ENCODE measurements at regions not wholly inside any gene's neighbourhood (a gene's known extent, or its start where the extent isn't known, plus 50 kb on each side); places are given as distances from the start of the nearest gene placed in this dataset.
"Not testable (repeated sequence)": the region's sequence is repeated elsewhere in the genome, so short reads cannot be mapped to it uniquely, and the experiment has no call there.

DNA sequence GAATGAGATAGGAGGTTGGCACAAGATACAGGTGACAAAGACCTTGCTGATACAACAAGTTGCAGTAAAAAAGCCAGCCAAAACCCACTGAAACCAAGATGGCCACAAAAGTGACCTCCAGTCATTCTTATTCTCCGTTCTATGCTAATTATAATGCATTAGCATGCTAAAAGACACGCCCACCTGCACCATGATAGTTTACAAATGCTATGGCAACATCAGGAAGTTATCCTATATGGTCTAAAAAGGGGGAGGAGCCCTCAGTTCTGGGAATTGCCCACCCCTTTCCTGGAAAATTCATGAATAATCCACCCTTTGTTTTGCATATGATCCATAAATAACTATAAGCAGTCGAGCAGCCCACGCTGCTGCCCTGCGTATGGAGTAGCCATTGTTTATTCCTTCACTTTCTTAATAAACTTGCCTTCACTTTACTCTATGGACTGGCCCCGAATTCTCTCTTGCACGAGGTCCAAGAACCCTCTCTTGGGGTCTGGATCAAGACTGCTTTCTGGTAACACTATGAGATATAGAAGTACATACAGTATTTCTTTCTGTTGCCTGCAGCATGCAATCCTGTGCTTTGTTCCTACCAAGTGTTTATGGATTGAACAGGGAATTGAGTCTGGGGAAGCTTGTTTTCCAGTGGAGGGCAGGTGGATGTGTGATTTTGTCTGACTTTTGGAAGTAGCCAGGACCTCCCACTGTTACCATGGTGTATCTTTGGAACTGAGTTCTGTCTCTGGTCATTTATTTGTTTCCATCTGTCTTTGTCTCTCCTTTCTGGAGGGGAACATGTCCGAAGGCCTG lies 72.0 kb upstream of the TGM3 start:
- DNase-seq, result no peak
- Mint-ChIP-seq H3K4me3 (no peak overlapping the region), H3K27ac (no peak overlapping the region), H3K27me3 (peaks cover 19% of the 10 kb centered on the region), H3K4me1 (peaks cover 5% of the 10 kb centered on the region), H3K36me3 (ENCODE audit: low read depth) (no peaks in the 10 kb centered on the region)
- ATAC-seq, result no peak
- no peaks in the 10 kb centered on the region for H3K9me3 ChIP-seq (ENCODE audit: control insufficient read depth, low read length, poor library complexity, severe bottlenecking)

GRCh38 chr20:2224368-2224639 lies 71.5 kb upstream of the TGM3 start:
- H3K27ac Mint-ChIP-seq, result no peak overlapping the region
- no peaks in the 10 kb centered on the region for H3K36me3 Mint-ChIP-seq (ENCODE audit: low read depth)
- no peak for DNase-seq
- H3K4me1 Mint-ChIP-seq, result peaks cover 2% of the 10 kb centered on the region
- H3K27me3 Mint-ChIP-seq, result peaks cover 19% of the 10 kb centered on the region
- H3K9me3 ChIP-seq (ENCODE audit: control insufficient read depth, low read length, poor library complexity, severe bottlenecking), result no peaks in the 10 kb centered on the region
- ATAC-seq, result no peak
- no peak overlapping the region for H3K4me3 Mint-ChIP-seq

- not testable (repeated sequence) for H3K36me3 Mint-ChIP-seq (ENCODE audit: low read depth); H3K27ac Mint-ChIP-seq; H3K4me1 Mint-ChIP-seq; ATAC-seq; H3K4me3 Mint-ChIP-seq; H3K9me3 ChIP-seq (ENCODE audit: control insufficient read depth, low read length, poor library complexity, severe bottlenecking); DNase-seq
- peaks cover 26% of the 10 kb centered on the region for H3K27me3 Mint-ChIP-seq
Measured at GRCh38 chr20:2227285-2227684, 68.5 kb upstream of the TGM3 start.

- Mint-ChIP-seq H3K4me1 (no peaks in the 10 kb centered on the region), H3K27ac (no peak overlapping the region), H3K27me3 (peaks cover 26% of the 10 kb centered on the region), H3K4me3 (peak overlapping the region; percentile 36), H3K36me3 (ENCODE audit: low read depth) (no peaks in the 10 kb centered on the region)
- ATAC-seq, result no peak
- no peak for DNase-seq
- no peaks in the 10 kb centered on the region for H3K9me3 ChIP-seq (ENCODE audit: control insufficient read depth, low read length, poor library complexity, severe bottlenecking)
Measured at GRCh38 chr20:2227861-2228260, 67.9 kb upstream of the TGM3 start.

DNA sequence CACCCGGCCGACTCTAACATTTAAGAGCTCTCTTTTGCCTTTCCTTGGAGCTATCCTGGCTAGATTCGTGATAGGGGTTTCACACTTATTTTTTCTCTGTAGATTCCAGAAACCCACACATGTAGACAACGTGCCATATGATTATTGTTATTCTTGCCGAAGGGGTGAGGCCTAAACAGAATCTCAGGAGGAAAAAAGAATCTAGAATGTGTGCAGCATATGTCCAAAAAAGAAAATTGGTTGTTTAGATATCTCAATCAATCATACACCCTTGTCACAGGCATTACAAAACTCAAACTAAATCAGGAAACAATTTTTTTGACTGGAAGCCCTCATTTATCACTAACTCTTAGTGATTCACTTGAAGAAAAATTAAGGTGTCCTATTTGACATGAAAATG lies 66.9 kb upstream of the TGM3 start:
- H3K36me3 Mint-ChIP-seq (ENCODE audit: low read depth), result no peaks in the 10 kb centered on the region
- H3K4me3 Mint-ChIP-seq, result no peak overlapping the region
- H3K27me3 Mint-ChIP-seq, result peaks cover 24% of the 10 kb centered on the region
- no peaks in the 10 kb centered on the region for H3K4me1 Mint-ChIP-seq
- no peak overlapping the region for H3K27ac Mint-ChIP-seq
- DNase-seq, result no peak
- no peak for ATAC-seq
- no peaks in the 10 kb centered on the region for H3K9me3 ChIP-seq (ENCODE audit: control insufficient read depth, low read length, poor library complexity, severe bottlenecking)

- ATAC-seq (no peak), DNase-seq (no peak)
- no peaks in the 10 kb centered on the region for H3K9me3 ChIP-seq (ENCODE audit: control insufficient read depth, low read length, poor library complexity, severe bottlenecking)
- no peaks in the 10 kb centered on the region for H3K4me1 Mint-ChIP-seq
- H3K27ac Mint-ChIP-seq, result no peak overlapping the region
- H3K4me3 Mint-ChIP-seq, result no peak overlapping the region
- H3K27me3 Mint-ChIP-seq, result peaks cover 13% of the 10 kb centered on the region
- no peaks in the 10 kb centered on the region for H3K36me3 Mint-ChIP-seq (ENCODE audit: low read depth)
Measured at GRCh38 chr20:2230726-2231488, 64.9 kb upstream of the TGM3 start.

GRCh38 chr20:2231701-2232100 lies 64.1 kb upstream of the TGM3 start:
- Mint-ChIP-seq H3K4me1 (no peaks in the 10 kb centered on the region), H3K27me3 (peaks cover 21% of the 10 kb centered on the region), H3K36me3 (ENCODE audit: low read depth) (no peaks in the 10 kb centered on the region), H3K27ac (no peak overlapping the region), H3K4me3 (no peak overlapping the region)
- ATAC-seq, result no peak
- DNase-seq, result no peak
- no peaks in the 10 kb centered on the region for H3K9me3 ChIP-seq (ENCODE audit: control insufficient read depth, low read length, poor library complexity, severe bottlenecking)

DNA sequence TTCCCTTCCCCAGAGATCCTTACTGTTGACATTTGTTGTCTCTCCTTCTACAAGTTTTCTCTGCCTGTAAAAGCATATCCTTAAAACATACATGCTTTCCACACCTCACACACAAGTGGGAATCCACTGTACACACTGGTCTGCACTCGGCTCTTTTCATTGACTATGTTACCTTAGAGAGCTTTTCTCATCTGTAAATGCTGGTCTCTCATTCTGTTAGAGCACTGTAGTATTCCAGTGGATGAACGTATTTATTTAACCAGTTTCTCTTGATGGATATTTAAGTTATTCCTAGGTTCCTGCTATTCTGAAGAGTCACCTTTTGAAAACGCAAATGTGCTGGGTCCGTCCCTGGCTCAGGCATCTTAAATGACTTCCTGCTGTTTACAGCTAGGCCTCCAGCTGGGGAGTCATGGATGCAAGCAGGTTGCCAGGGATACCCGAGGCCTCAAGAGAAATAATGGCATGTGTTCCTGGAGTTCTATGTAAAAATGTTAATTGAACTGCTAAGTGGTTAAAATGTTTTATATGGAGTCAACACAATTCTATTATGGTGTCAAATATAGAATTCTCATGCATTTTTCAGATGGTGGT lies 61.1 kb upstream of the TGM3 start:
- no peak for DNase-seq
- H3K4me1 Mint-ChIP-seq, result peaks cover 5% of the 10 kb centered on the region

DNA sequence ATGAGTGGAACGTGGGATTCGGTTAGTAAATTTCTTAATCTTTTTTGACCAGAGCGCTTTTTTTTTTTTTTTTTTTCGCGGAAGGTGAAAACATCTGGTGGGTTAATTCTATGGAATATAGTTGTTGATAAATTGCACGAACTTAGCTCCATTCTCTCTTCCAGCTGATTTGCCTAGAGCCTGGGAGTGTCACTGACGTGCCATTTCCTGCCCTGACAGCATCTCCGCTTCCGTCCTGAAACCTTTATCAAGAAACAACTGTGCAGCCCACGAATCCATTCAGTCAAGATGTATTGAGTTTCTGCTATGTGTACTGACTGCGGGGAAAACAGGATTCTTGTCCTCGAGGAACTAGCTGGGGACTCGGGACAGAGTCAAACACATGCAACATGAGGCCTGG lies 59.5 kb upstream of the TGM3 start:
- Mint-ChIP-seq H3K4me1 (peaks cover 5% of the 10 kb centered on the region), H3K27me3 (peaks cover 19% of the 10 kb centered on the region), H3K27ac (peak overlapping the region; percentile 14), H3K4me3 (no peak overlapping the region), H3K36me3 (ENCODE audit: low read depth) (no peaks in the 10 kb centered on the region)
- DNase-seq (no peak), ATAC-seq (no peak)
- H3K9me3 ChIP-seq (ENCODE audit: control insufficient read depth, low read length, poor library complexity, severe bottlenecking), result no peaks in the 10 kb centered on the region

More for the DNA sequence above, 61.1 kb upstream of the TGM3 start:
- ATAC-seq, result no peak
- no peak overlapping the region for H3K4me3 Mint-ChIP-seq
- H3K9me3 ChIP-seq (ENCODE audit: control insufficient read depth, low read length, poor library complexity, severe bottlenecking), result no peaks in the 10 kb centered on the region
- no peaks in the 10 kb centered on the region for H3K36me3 Mint-ChIP-seq (ENCODE audit: low read depth)
- H3K27ac Mint-ChIP-seq, result no peak overlapping the region
- H3K27me3 Mint-ChIP-seq, result peaks cover 25% of the 10 kb centered on the region

- H3K4me1 Mint-ChIP-seq, result peaks cover 5% of the 10 kb centered on the region
- H3K9me3 ChIP-seq (ENCODE audit: control insufficient read depth, low read length, poor library complexity, severe bottlenecking), result no peaks in the 10 kb centered on the region
- H3K36me3 Mint-ChIP-seq (ENCODE audit: low read depth), result no peaks in the 10 kb centered on the region
- no peak overlapping the region for H3K27ac Mint-ChIP-seq
- peaks cover 19% of the 10 kb centered on the region for H3K27me3 Mint-ChIP-seq
- ATAC-seq (no peak), DNase-seq (no peak)
- H3K4me3 Mint-ChIP-seq, result no peak overlapping the region
Measured at GRCh38 chr20:2237059-2237458, 58.7 kb upstream of the TGM3 start.

- H3K27me3 Mint-ChIP-seq, result peaks cover 25% of the 10 kb centered on the region
- no peaks in the 10 kb centered on the region for H3K36me3 Mint-ChIP-seq (ENCODE audit: low read depth)
- H3K4me1 Mint-ChIP-seq, result peaks cover 5% of the 10 kb centered on the region
- no peak overlapping the region for H3K4me3 Mint-ChIP-seq
- DNase-seq, result no peak
- no peak overlapping the region for H3K27ac Mint-ChIP-seq
- H3K9me3 ChIP-seq (ENCODE audit: control insufficient read depth, low read length, poor library complexity, severe bottlenecking), result no peaks in the 10 kb centered on the region
- ATAC-seq, result no peak
Measured at GRCh38 chr20:2238601-2239000, 57.2 kb upstream of the TGM3 start.

DNA sequence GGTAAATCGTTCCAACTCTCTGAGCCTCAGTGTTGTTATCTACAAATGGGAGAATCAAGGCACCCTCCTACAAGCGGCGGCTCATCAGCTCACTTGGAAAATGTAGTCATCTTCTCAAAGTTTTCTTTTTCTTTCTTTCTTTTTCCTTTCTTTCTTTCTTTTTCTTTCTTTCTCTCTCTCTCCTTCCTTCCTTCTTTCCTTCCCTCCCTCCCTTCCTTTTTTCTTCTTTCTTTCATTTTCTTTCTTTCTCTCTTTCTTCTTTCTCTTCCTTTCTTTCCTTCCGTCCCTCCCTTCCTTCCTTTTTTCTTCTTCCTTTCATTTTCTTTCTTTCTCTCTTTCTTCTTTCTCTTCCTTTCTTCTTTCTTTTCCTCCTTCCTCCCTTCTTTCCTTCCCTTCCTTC lies 55.0 kb upstream of the TGM3 start:
- Mint-ChIP-seq H3K4me3 (no peak overlapping the region), H3K27ac (no peak overlapping the region), H3K27me3 (peaks cover 40% of the 10 kb centered on the region), H3K36me3 (ENCODE audit: low read depth) (no peaks in the 10 kb centered on the region), H3K4me1 (peaks cover 5% of the 10 kb centered on the region)
- no peaks in the 10 kb centered on the region for H3K9me3 ChIP-seq (ENCODE audit: control insufficient read depth, low read length, poor library complexity, severe bottlenecking)
- no peak for DNase-seq
- ATAC-seq, result no peak

GRCh38 chr20:2242678-2243077 lies 53.1 kb upstream of the TGM3 start:
- Mint-ChIP-seq H3K4me1 (no peaks in the 10 kb centered on the region), H3K4me3 (no peak overlapping the region), H3K36me3 (ENCODE audit: low read depth) (no peaks in the 10 kb centered on the region), H3K27me3 (peaks cover 29% of the 10 kb centered on the region), H3K27ac (no peak overlapping the region)
- H3K9me3 ChIP-seq (ENCODE audit: control insufficient read depth, low read length, poor library complexity, severe bottlenecking), result no peaks in the 10 kb centered on the region
- no peak for DNase-seq
- no peak for ATAC-seq
